Adrenal gland (tissue), 9 donors: ENCODE measurements at regions not wholly inside any gene's neighbourhood (a gene's known extent, or its start where the extent isn't known, plus 50 kb on each side); places are given as distances from the start of the nearest gene placed in this dataset.

Experiments used
- DNase-seq, 7 donors: peaks; one replicate each; pipeline ENCODE4 v3.0.0-alpha.2; 2019 to 2020
- H3K27ac ChIP-seq, 5 donors: fragments of 200-600 bp; sonication (generic) in 4 of 5; 1 replicate in 3 of 5; 2 replicates in 2 of 5; pipeline versions ENCODE4 v1.5.1 to v1.8.0; 2016 to 2020; ENCODE audit warnings: mild to moderate bottlenecking in 1 of 5
- H3K27me3 ChIP-seq: fragments of 200-600 bp; 2 replicates; pipeline ENCODE4 v1.8.0; 2021
- H3K36me3 ChIP-seq, 2 donors: fragments of 200-600 bp; replicated peaks in 1 of 2; 1 replicate in 1 of 2; 2 replicates in 1 of 2; pipeline versions ENCODE4 v1.5.1 to v1.8.0; 2018 to 2022
- H3K4me1 ChIP-seq, 2 donors: fragments of 200-600 bp; replicated peaks in 1 of 2; 1 replicate in 1 of 2; 2 replicates in 1 of 2; pipeline versions ENCODE4 v1.5.1 to v1.8.0; 2018 to 2021
- H3K4me3 ChIP-seq, 4 donors: fragments of 200-600 bp; sonication (generic) in 3 of 4; one replicate each; pipeline ENCODE4 v1.5.1; 2016 to 2018
- H3K9me3 ChIP-seq, 3 donors: fragments of 200-600 bp; sonication (generic) in 1 of 3; replicated peaks in 1 of 3; 1 replicate in 2 of 3; 2 replicates in 1 of 3; pipeline versions ENCODE4 v1.5.1 to v1.8.0; 2016 to 2021
- POLR2A ChIP-seq, 2 donors: fragments of 450-650 bp; IDR thresholded peaks; one replicate each; pipeline ENCODE4 v1.6.1; 2017; ENCODE audit warnings: antibody characterized with exemption in 2 of 2, mild to moderate bottlenecking in 2 of 2, moderate library complexity in 1 of 2
- WGBS, 4 donors: extraction: QIAGEN DNeasy Blood & Tissue Kit in 2 of 4; methylation state at CpG; one replicate each; pipeline versions ENCODE4 v1.1.5 to v1.1.7; 2013 to 2017; 5-methylcytosine and 5-hydroxymethylcytosine counted together
- intact Hi-C, 2 donors: fragments of 100-400 bp; cut with DNase I; formaldehyde crosslinking; loops; one replicate each; pipeline versions ENCODE4 v1.14.1 to v1.15.0; 2022 to 2023
- TF ChIP-seq, protein P1 (sequence below), 6 experiments: fragments of 450-650 bp in 4 of 6; fragments of 200-600 bp in 2 of 6; sonication (generic) in 1 of 6; IDR thresholded peaks; 1 replicate in 5 of 6; 2 replicates in 1 of 6; pipeline versions ENCODE4 v1.5.1 to v1.8.0; 2016 to 2021; ENCODE audit warnings: antibody characterized with exemption in 6 of 6, mild to moderate bottlenecking in 2 of 6, moderate library complexity in 1 of 6
- donor health status: healthy with polysubstance abuse.
- donor health status: Bipolar disorder and iron deficiency.
- donor health status: DM: yes; HTN: yes; CAD: no.
- donor health status: DM: no; HTN: no; CAD: no.
- donor health status: DM: no; HTN: no; CAD: no.

DNA sequence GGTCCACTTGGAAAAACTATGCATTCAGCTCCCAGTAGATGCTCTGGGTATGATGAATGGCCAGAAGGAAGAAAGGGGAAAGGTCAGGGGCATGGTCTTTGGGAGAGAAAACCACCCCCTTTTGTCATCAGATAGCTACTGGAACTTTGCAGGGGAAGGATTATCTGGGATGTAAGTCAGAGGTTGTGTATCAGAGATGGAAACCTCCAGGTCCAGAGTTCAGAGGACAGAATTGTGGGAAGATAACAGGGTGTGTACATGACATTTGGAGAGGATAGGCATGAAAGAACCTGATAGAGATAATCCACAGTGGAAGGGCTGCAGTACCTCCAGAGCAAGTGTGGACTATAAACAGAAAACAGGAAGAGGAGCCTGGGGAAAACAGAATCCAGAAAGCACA is 262.7 kb downstream of the SPRY1 start:
- intact Hi-C loops = loop anchor here in 1 of 2 donors (10.0 kb wide), 2 partner anchors 254 to 554 kb away; no protein-coding TSS in a partner anchor

DNA sequence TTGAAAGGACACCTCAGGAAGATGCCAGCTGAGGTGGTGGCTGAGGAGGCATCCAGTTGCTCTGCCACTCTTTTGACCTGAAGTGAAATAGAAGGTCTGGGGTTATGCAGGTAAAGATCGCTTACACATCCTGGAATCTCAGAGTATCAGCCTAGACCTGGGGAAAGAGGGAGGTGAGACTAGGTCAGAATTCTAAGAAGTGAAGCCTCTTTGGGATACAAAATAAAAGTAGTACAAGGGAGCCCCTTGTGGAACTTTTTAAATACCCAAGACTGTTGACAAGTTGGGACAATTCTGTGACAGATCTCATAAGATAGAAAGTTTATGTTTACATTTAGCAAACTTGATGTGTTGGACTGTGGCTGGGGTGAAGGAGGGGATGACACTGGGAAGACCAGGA is 263.1 kb downstream of the SPRY1 start:
- TF ChIP-seq POLR2A (IDR thresholded peaks at IDR 0.05) = no peak
- TF ChIP-seq, protein P1, sequence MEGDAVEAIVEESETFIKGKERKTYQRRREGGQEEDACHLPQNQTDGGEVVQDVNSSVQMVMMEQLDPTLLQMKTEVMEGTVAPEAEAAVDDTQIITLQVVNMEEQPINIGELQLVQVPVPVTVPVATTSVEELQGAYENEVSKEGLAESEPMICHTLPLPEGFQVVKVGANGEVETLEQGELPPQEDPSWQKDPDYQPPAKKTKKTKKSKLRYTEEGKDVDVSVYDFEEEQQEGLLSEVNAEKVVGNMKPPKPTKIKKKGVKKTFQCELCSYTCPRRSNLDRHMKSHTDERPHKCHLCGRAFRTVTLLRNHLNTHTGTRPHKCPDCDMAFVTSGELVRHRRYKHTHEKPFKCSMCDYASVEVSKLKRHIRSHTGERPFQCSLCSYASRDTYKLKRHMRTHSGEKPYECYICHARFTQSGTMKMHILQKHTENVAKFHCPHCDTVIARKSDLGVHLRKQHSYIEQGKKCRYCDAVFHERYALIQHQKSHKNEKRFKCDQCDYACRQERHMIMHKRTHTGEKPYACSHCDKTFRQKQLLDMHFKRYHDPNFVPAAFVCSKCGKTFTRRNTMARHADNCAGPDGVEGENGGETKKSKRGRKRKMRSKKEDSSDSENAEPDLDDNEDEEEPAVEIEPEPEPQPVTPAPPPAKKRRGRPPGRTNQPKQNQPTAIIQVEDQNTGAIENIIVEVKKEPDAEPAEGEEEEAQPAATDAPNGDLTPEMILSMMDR (IDR thresholded peaks at IDR 0.05) = peak in 2 of 6 experiments; percentile 18 to 26
- Histone ChIP-seq H3K27me3 (no peaks in the 10 kb centered on the region), H3K27ac (no peak overlapping the region), H3K36me3 (no peaks in the 10 kb centered on the region), H3K4me3 (no peak overlapping the region), H3K4me1 (no peaks in the 10 kb centered on the region), H3K9me3 (no peaks in the 10 kb centered on the region)
- DNase-seq = no peak
- WGBS, 4 donors = 90 to 100% (median 95%) methylated on average over 1 of the region's 1 CpG
- intact Hi-C loops = loop anchor here in 1 of 2 donors (10.0 kb wide), 2 partner anchors 255 to 555 kb away; no protein-coding TSS in a partner anchor

More for the DNA sequence above, 262.7 kb downstream of the SPRY1 start:
- no peaks in the 10 kb centered on the region for H3K9me3 ChIP-seq
- no peaks in the 10 kb centered on the region for H3K4me1 ChIP-seq
- no peak overlapping the region for H3K27ac ChIP-seq
- DNase-seq = no peak
- H3K36me3 ChIP-seq = no peaks in the 10 kb centered on the region
- H3K4me3 ChIP-seq = no peak overlapping the region
- no peaks in the 10 kb centered on the region for H3K27me3 ChIP-seq
- TF ChIP-seq, protein P1 (IDR thresholded peaks at IDR 0.05) = no peak
- no peak for TF ChIP-seq POLR2A (IDR thresholded peaks at IDR 0.05)

DNA sequence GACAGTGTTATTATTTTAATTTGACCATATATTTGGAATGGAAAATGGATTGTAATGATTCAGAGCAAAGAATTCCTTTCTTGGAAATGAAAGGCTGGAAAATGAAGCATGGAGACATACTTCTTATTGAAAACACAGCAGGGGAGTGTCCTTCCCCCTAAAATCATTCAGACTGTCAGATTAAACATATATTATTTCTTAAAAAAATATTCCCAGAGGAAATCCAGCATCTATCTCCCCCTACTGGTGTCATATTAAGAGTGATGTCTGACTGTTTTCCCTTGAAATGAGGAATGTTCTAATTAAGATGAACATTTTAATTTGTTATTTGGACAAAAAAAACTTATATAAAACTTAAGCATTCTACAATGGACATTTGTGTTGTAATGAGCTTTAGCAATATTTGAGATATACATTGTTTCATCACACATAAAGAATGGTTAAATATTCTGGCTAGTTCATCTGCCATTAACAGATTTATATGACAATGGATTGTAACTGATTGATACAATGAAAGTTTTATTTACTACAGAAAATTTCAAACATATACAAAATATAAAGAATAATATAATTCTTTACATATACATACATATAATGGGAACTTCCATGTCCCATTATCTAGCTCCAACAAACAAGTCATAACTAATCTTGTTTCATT is 264.6 kb downstream of the SPRY1 start:
- H3K27me3 ChIP-seq = no peaks in the 10 kb centered on the region
- H3K9me3 ChIP-seq = no peaks in the 10 kb centered on the region
- H3K4me3 ChIP-seq = no peak overlapping the region
- no peak for TF ChIP-seq POLR2A (IDR thresholded peaks at IDR 0.05)
- TF ChIP-seq, protein P1 (IDR thresholded peaks at IDR 0.05) = peak; percentile 15 to 54 (median 32)
- no peaks in the 10 kb centered on the region for H3K36me3 ChIP-seq
- H3K27ac ChIP-seq = no peak overlapping the region
- intact Hi-C loops = no loop called here
- H3K4me1 ChIP-seq = no peaks in the 10 kb centered on the region
- no peak for DNase-seq

DNA sequence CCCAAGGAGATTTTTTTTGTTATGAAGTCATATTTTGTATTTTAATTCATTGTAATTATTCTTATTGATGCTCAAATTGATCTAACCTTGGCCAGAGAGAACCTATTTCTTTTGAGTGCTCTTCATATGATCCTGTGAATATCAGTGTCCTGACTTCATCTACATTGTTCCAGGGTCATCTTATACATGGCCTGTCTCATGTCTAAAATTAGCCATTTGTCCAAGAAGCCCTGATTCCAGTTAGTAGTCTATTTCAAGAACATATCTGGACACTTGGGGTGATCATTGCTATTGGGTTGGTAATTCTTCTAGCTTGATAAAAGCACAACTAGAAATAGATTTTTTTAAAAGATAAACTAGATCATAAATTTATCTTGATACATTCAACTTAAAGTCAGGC is 266.2 kb downstream of the SPRY1 start:
- Histone ChIP-seq H3K36me3 (no peaks in the 10 kb centered on the region), H3K4me1 (no peaks in the 10 kb centered on the region), H3K27me3 (no peaks in the 10 kb centered on the region), H3K27ac (no peak overlapping the region), H3K9me3 (no peaks in the 10 kb centered on the region), H3K4me3 (no peak overlapping the region)
- intact Hi-C loops = no loop called here
- DNase-seq = no peak
- no peak for TF ChIP-seq POLR2A (IDR thresholded peaks at IDR 0.05)
- TF ChIP-seq, protein P1 (IDR thresholded peaks at IDR 0.05) = no peak
